Esophagus muscularis mucosa (tissue), 4 donors: ENCODE measurements at regions not wholly inside any gene's neighbourhood (a gene's known extent, or its start where the extent isn't known, plus 50 kb on each side); places are given as distances from the start of the nearest gene placed in this dataset.

ENCODE experiments used
- EP300 ChIP-seq: sonication (generic); formaldehyde crosslinking; IDR thresholded peaks from one replicate; pipeline ENCODE4 v1.6.1; 2017; ENCODE audit warnings: antibody characterized with exemption
- POLR2A ChIP-seq: fragments of 450-650 bp; IDR thresholded peaks from one replicate; pipeline ENCODE4 v1.6.1; 2017; ENCODE audit warnings: antibody characterized with exemption, moderate library complexity, mild to moderate bottlenecking, low read depth
- POLR2AphosphoS5 ChIP-seq, 2 donors: sonication (generic); formaldehyde crosslinking; IDR thresholded peaks; one replicate each; pipeline ENCODE4 v1.6.1; 2017; ENCODE audit warnings: antibody characterized with exemption in 2 of 2
- TF ChIP-seq, protein P1 (sequence below), 3 experiments: fragments of 200-600 bp in 2 of 3; fragments of 450-650 bp in 1 of 3; sonication (generic) in 2 of 3; IDR thresholded peaks; one replicate each; pipeline ENCODE4 v1.5.1; 2017 to 2019; ENCODE audit warnings: antibody characterized with exemption in 3 of 3, mild to moderate bottlenecking in 2 of 3, moderate library complexity in 1 of 3

- TF ChIP-seq EP300 (no peak), POLR2AphosphoS5 (IDR thresholded peaks at IDR 0.05) (no peak), POLR2A (no peak)
- TF ChIP-seq, protein P1, sequence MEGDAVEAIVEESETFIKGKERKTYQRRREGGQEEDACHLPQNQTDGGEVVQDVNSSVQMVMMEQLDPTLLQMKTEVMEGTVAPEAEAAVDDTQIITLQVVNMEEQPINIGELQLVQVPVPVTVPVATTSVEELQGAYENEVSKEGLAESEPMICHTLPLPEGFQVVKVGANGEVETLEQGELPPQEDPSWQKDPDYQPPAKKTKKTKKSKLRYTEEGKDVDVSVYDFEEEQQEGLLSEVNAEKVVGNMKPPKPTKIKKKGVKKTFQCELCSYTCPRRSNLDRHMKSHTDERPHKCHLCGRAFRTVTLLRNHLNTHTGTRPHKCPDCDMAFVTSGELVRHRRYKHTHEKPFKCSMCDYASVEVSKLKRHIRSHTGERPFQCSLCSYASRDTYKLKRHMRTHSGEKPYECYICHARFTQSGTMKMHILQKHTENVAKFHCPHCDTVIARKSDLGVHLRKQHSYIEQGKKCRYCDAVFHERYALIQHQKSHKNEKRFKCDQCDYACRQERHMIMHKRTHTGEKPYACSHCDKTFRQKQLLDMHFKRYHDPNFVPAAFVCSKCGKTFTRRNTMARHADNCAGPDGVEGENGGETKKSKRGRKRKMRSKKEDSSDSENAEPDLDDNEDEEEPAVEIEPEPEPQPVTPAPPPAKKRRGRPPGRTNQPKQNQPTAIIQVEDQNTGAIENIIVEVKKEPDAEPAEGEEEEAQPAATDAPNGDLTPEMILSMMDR (IDR thresholded peaks at IDR 0.05) = no peak
Observed at GRCh38 chr5:18799482-18800128, 1165.3 kb downstream of the TAF11L14 start.
